Fibroblast of lung (primary cell): ENCODE measurements at regions not wholly inside any gene's neighbourhood (a gene's known extent, or its start where the extent isn't known, plus 50 kb on each side); places are given as distances from the start of the nearest gene placed in this dataset.
A peak's percentile ranks its signal among the peaks of the same experiment; 100 is the strongest.

ENCODE experiments used
- DNase-seq, 2 donors: peaks; one replicate each; pipeline versions ENCODE4 v3.0.0 to v3.0.0-alpha.2; 2010; ENCODE audit warnings: low read depth in 2 of 2
- H2AFZ ChIP-seq: 2 replicates; pipeline ENCODE4 v1.5.1; 2012; ENCODE audit warnings: low read length, control low read depth, inconsistent platforms
- H3K27ac ChIP-seq: 2 replicates; pipeline ENCODE4 v1.5.1; 2011; ENCODE audit warnings: low read length, control low read depth; ENCODE audit not compliant: insufficient read depth
- H3K27me3 ChIP-seq: 2 replicates; pipeline ENCODE4 v1.5.1; 2011; ENCODE audit warnings: mild to moderate bottlenecking, low read length; ENCODE audit not compliant: control insufficient read depth, insufficient read depth
- H3K36me3 ChIP-seq: 2 replicates; pipeline ENCODE4 v1.5.1; 2011; ENCODE audit warnings: low read length; ENCODE audit not compliant: control insufficient read depth, insufficient read depth
- H3K4me1 ChIP-seq: 2 replicates; pipeline ENCODE4 v1.5.1; 2011; ENCODE audit warnings: low read length; ENCODE audit not compliant: control insufficient read depth, insufficient read depth; ENCODE audit errors: extremely low read depth
- H3K4me2 ChIP-seq: 2 replicates; pipeline ENCODE4 v1.5.1; 2011; ENCODE audit warnings: low read length, control low read depth; ENCODE audit not compliant: insufficient read depth; ENCODE audit errors: extremely low read depth
- H3K4me3 ChIP-seq, 4 experiments: fragments of 200-600 bp in 1 of 4; sonication (generic) in 1 of 4; replicated peaks in 1 of 4; 2 replicates each; pipeline ENCODE4 v1.5.1; 2011 to 2016; ENCODE audit warnings: low read length in 4 of 4, low read depth in 3 of 4, mild to moderate bottlenecking in 3 of 4, control low read depth in 2 of 4, inconsistent platforms in 1 of 4, mixed read lengths in 1 of 4; ENCODE audit not compliant: insufficient read depth in 1 of 4; ENCODE audit errors: control extremely low read depth in 1 of 4
- H3K79me2 ChIP-seq: 2 replicates; pipeline ENCODE4 v1.5.1; 2012; ENCODE audit warnings: mild to moderate bottlenecking, low read length, inconsistent platforms; ENCODE audit not compliant: control insufficient read depth, insufficient read depth
- H3K9ac ChIP-seq: 2 replicates; pipeline ENCODE4 v1.5.1; 2011; ENCODE audit warnings: mild to moderate bottlenecking, low read length, control low read depth; ENCODE audit not compliant: insufficient read depth
- H3K9me3 ChIP-seq: 2 replicates; pipeline ENCODE4 v1.5.1; 2012; ENCODE audit warnings: low read depth, low read length; ENCODE audit not compliant: control insufficient read depth, insufficient read depth
- H4K20me1 ChIP-seq: 2 replicates; pipeline ENCODE4 v1.5.1; 2011; ENCODE audit warnings: low read length; ENCODE audit not compliant: control insufficient read depth, insufficient read depth; ENCODE audit errors: extremely low read depth
- CTCF ChIP-seq, 2 donors: IDR thresholded peaks in 1 of 2; conservative IDR thresholded peaks in 1 of 2; 1 replicate in 1 of 2; 2 replicates in 1 of 2; pipeline ENCODE4 v1.5.1; 2011 to 2012; ENCODE audit warnings: low read length in 2 of 2, control low read depth in 1 of 2, inconsistent platforms in 1 of 2, low read depth in 1 of 2, mild to moderate bottlenecking in 1 of 2
- EZH2 ChIP-seq: IDR thresholded peaks from 2 replicates; pipeline ENCODE4 v1.5.1; 2012; ENCODE audit warnings: low read length, control low read depth, mild to moderate bottlenecking; ENCODE audit errors: missing control alignments

GRCh38 chr3:147675761-147676160, 266.6 kb downstream of the ZIC1 start:
- H3K4me3 ChIP-seq, result no peak overlapping the region
- no peak overlapping the region for H3K4me2 ChIP-seq
- H4K20me1 ChIP-seq, result no peaks in the 10 kb centered on the region
- no peak for DNase-seq
- H3K9me3 ChIP-seq, result no peaks in the 10 kb centered on the region
- no peak overlapping the region for H2AFZ ChIP-seq
- no peak for TF ChIP-seq EZH2
- TF ChIP-seq CTCF (conservative IDR thresholded peaks at IDR 0.05 in 1 of 2, IDR thresholded peaks at IDR 0.05 in 1 of 2; ENCODE audit: low read depth in 1 of 2, low read length in 2 of 2), result no peak
- H3K9ac ChIP-seq, result no peak overlapping the region
- H3K36me3 ChIP-seq, result no peaks in the 10 kb centered on the region
- H3K79me2 ChIP-seq, result no peaks in the 10 kb centered on the region
- H3K4me1 ChIP-seq, result no peaks in the 10 kb centered on the region
- H3K27ac ChIP-seq, result no peak overlapping the region
- no peaks in the 10 kb centered on the region for H3K27me3 ChIP-seq

DNA sequence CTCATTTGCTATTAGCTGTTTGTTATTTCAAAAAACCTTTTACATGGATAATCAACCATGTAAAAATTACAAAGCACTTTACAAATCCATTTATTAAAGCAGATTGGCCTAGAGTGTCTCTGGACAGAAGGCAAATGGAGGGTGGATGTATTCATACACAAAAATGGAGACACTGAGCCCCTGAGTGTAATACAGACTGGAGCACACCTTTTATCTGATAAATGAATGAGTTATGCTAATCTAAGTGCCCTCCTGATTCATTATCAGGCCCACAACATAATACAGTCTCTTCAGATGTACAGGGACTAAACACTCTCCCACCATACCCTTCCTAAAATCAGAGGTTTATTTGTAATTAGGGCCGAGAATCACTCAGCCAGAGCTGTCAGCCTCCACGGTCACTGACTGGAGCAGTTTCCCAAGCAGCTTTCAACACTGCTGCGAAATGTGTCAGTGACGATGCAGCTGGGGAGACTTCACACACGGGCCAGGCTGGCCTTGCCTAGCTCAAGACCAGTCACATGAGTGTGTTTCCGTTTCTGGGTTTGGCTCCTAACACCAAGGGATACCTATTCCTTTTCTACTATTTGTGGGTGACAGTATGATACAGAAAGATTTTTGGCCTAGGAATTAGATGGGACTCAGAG, 271.8 kb downstream of the ZIC1 start:
- Histone ChIP-seq H4K20me1 (no peaks in the 10 kb centered on the region), H3K4me1 (no peaks in the 10 kb centered on the region), H2AFZ (peak overlapping the region; percentile 53), H3K9me3 (no peaks in the 10 kb centered on the region), H3K9ac (no peak overlapping the region), H3K79me2 (no peaks in the 10 kb centered on the region), H3K4me3 (no peak overlapping the region), H3K27me3 (no peaks in the 10 kb centered on the region), H3K27ac (no peak overlapping the region), H3K36me3 (no peaks in the 10 kb centered on the region), H3K4me2 (no peak overlapping the region)
- TF ChIP-seq EZH2 (no peak), CTCF (conservative IDR thresholded peaks at IDR 0.05 in 1 of 2, IDR thresholded peaks at IDR 0.05 in 1 of 2; ENCODE audit: low read depth in 1 of 2, low read length in 2 of 2) (no peak)
- peak; percentile 15 to 50 for DNase-seq

- Histone ChIP-seq H3K9me3 (no peaks in the 10 kb centered on the region), H3K4me2 (no peak overlapping the region), H3K9ac (no peak overlapping the region), H2AFZ (no peak overlapping the region), H3K79me2 (no peaks in the 10 kb centered on the region), H3K27me3 (no peaks in the 10 kb centered on the region), H3K27ac (no peak overlapping the region), H4K20me1 (no peaks in the 10 kb centered on the region), H3K4me1 (no peaks in the 10 kb centered on the region), H3K4me3 (no peak overlapping the region), H3K36me3 (no peaks in the 10 kb centered on the region)
- TF ChIP-seq CTCF (conservative IDR thresholded peaks at IDR 0.05 in 1 of 2, IDR thresholded peaks at IDR 0.05 in 1 of 2; ENCODE audit: low read depth in 1 of 2, low read length in 2 of 2), result no peak
- no peak for TF ChIP-seq EZH2
- DNase-seq, result no peak
Observed at GRCh38 chr3:147688868-147689267, 279.7 kb downstream of the ZIC1 start.
